ENCODE measurements at regions not wholly inside any gene's neighbourhood (a gene's known extent, or its start where the extent isn't known, plus 50 kb on each side); places are given as distances from the start of the nearest gene placed in this dataset.

GRCh38 chr5:108515517-108516105 lies 133.7 kb upstream of the FBXL17 start:
- Histone ChIP-seq H3K9me2 (ENCODE audit: insufficient read depth) (no peaks in the 10 kb centered on the region), H3K4me1 (ENCODE audit: control insufficient read depth in 1 of 2, insufficient read depth in 2 of 2, low read length in 2 of 2) (no peaks in the 10 kb centered on the region), H3K79me2 (ENCODE audit: insufficient read depth, low read length) (no peaks in the 10 kb centered on the region), H3K9me3 (ENCODE audit: control insufficient read depth in 1 of 2, insufficient read depth in 1 of 2, low read depth in 1 of 2, low read length in 2 of 2) (no peaks in the 10 kb centered on the region), H3K4me3 (replicated peaks in 1 of 2; ENCODE audit: low read depth in 1 of 2, low read length in 2 of 2) (no peak overlapping the region), H3K27me3 (ENCODE audit: insufficient read depth, low read length) (no peaks in the 10 kb centered on the region), H3K9ac (ENCODE audit: low read length) (no peak overlapping the region), H2AFZ (ENCODE audit: low read depth, low read length, poor library complexity, severe bottlenecking) (no peak overlapping the region), H4K20me1 (ENCODE audit: insufficient read depth) (no peaks in the 10 kb centered on the region), H3K4me2 (ENCODE audit: low read length) (no peak overlapping the region), H3K36me3 (ENCODE audit: control insufficient read depth in 1 of 2, insufficient read depth in 2 of 2, low read length in 2 of 2) (no peaks in the 10 kb centered on the region), H3K27ac (ENCODE audit: low read depth, low read length) (no peak overlapping the region)
- RAD21 ChIA-PET (ENCODE audit: low non-redundant PET in 1 of 2, low total read pairs in 2 of 2, uncharacterized antibody in 2 of 2, unreplicated experiment in 2 of 2) = no interaction called here
- TF ChIP-seq POLR2A (IDR thresholded peaks at IDR 0.05; ENCODE audit: borderline replicate concordance, extremely low read depth, insufficient read depth, insufficient read length) (no peak), EZH2phosphoT487 (IDR thresholded peaks at IDR 0.05; ENCODE audit: borderline replicate concordance) (no peak), CEBPB (IDR thresholded peaks at IDR 0.05; ENCODE audit: low read depth) (no peak), REST (IDR thresholded peaks at IDR 0.05; ENCODE audit: low read depth) (no peak), FOSL1 (IDR thresholded peaks at IDR 0.05; ENCODE audit: low read depth) (no peak), EZH2 (IDR thresholded peaks at IDR 0.05) (no peak), ZNF274 (IDR thresholded peaks at IDR 0.05; ENCODE audit: low read depth, low read length) (no peak), JUND (IDR thresholded peaks at IDR 0.05) (no peak), TCF7L2 (IDR thresholded peaks at IDR 0.05; ENCODE audit: borderline replicate concordance, extremely low read depth, insufficient read depth, insufficient read length) (no peak), SIN3A (IDR thresholded peaks at IDR 0.05; ENCODE audit: low read depth) (no peak), ELF1 (IDR thresholded peaks at IDR 0.05; ENCODE audit: borderline replicate concordance, low read depth) (no peak), EGR1 (IDR thresholded peaks at IDR 0.05; ENCODE audit: low read depth) (no peak), SP1 (IDR thresholded peaks at IDR 0.05; ENCODE audit: low read depth) (no peak), ZFX (IDR thresholded peaks at IDR 0.05) (no peak), CBX3 (IDR thresholded peaks at IDR 0.05; ENCODE audit: low read depth) (no peak), YY1 (IDR thresholded peaks at IDR 0.05; ENCODE audit: extremely low read depth, insufficient replicate concordance, low read depth, low read length) (no peak)
- TF ChIP-seq, protein P1, sequence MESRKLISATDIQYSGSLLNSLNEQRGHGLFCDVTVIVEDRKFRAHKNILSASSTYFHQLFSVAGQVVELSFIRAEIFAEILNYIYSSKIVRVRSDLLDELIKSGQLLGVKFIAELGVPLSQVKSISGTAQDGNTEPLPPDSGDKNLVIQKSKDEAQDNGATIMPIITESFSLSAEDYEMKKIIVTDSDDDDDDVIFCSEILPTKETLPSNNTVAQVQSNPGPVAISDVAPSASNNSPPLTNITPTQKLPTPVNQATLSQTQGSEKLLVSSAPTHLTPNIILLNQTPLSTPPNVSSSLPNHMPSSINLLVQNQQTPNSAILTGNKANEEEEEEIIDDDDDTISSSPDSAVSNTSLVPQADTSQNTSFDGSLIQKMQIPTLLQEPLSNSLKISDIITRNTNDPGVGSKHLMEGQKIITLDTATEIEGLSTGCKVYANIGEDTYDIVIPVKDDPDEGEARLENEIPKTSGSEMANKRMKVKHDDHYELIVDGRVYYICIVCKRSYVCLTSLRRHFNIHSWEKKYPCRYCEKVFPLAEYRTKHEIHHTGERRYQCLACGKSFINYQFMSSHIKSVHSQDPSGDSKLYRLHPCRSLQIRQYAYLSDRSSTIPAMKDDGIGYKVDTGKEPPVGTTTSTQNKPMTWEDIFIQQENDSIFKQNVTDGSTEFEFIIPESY (IDR thresholded peaks at IDR 0.05; ENCODE audit: extremely low read depth, insufficient replicate concordance, low read length) = no peak
- CTCF ChIA-PET = no interaction called here
- no peak for DNase-seq (ENCODE audit: low read depth, low spot score)
- no peak for ATAC-seq
- no TSS peak for BruUV-seq (replicated peaks)
- POLR2A ChIA-PET = no interaction called here
- intact Hi-C loops (cut with micrococcal nuclease) = no loop called here
